Neural cell (in vitro differentiated cells): ENCODE measurements at regions not wholly inside any gene's neighbourhood (a gene's known extent, or its start where the extent isn't known, plus 50 kb on each side); places are given as distances from the start of the nearest gene placed in this dataset.

Experiments
- H2AFZ ChIP-seq: fragments of 200-600, 300-800 bp; sonication (generic), shearing (Covaris generic); 2 replicates; pipeline ENCODE4 v1.6.0; 2014; ENCODE audit warnings: low read depth, mild to moderate bottlenecking, antibody characterized with exemption, low read length, moderate library complexity
- H3F3A ChIP-seq: fragments of 200-600 bp; shearing (Covaris generic); 2 replicates; pipeline ENCODE4 v1.6.1; 2016; ENCODE audit warnings: mild to moderate bottlenecking, moderate library complexity, mixed read lengths, antibody characterized with exemption, low read length; ENCODE audit not compliant: insufficient read depth, poor library complexity, severe bottlenecking
- H3K27ac ChIP-seq: fragments of 200-600, 300-800 bp; sonication (generic), shearing (Covaris generic); 2 replicates; pipeline ENCODE4 v1.5.1; 2014; ENCODE audit warnings: mild to moderate bottlenecking, low read length, moderate library complexity
- H3K27me3 ChIP-seq: fragments of 300-800, 200-600 bp; sonication (generic), shearing (Covaris generic); 2 replicates; pipeline ENCODE4 v1.6.0; 2014; ENCODE audit warnings: mild to moderate bottlenecking, low read depth, low read length, moderate library complexity; ENCODE audit not compliant: insufficient read depth
- H3K36me3 ChIP-seq: fragments of 300-800, 200-600 bp; sonication (generic), shearing (Covaris generic); 2 replicates; pipeline ENCODE4 v1.5.1; 2014; ENCODE audit warnings: mild to moderate bottlenecking, antibody characterized with exemption, low read length, moderate library complexity; ENCODE audit not compliant: insufficient read depth
- H3K4me2 ChIP-seq: fragments of 300-800, 200-600 bp; sonication (generic), shearing (Covaris generic); 2 replicates; pipeline ENCODE4 v1.6.0; 2014; ENCODE audit warnings: mild to moderate bottlenecking, low read length
- H3K4me3 ChIP-seq: fragments of 300-800, 200-600 bp; sonication (generic), shearing (Covaris generic); 2 replicates; pipeline ENCODE4 v1.5.1; 2014; ENCODE audit warnings: mild to moderate bottlenecking, low read length, moderate library complexity
- H3K79me2 ChIP-seq: fragments of 200-600 bp; shearing (Covaris generic); replicated peaks from 2 replicates; pipeline ENCODE4 v1.6.0; 2014; ENCODE audit warnings: mild to moderate bottlenecking, low read length, moderate library complexity; ENCODE audit not compliant: insufficient read depth
- H3K9ac ChIP-seq: fragments of 300-800, 200-600 bp; sonication (generic), shearing (Covaris generic); 2 replicates; pipeline ENCODE4 v1.6.1; 2016; ENCODE audit warnings: mild to moderate bottlenecking, low read length, mixed read lengths
- H3K9me2 ChIP-seq: fragments of 200-600 bp; shearing (Covaris generic); 2 replicates; pipeline ENCODE4 v1.6.1; 2016; ENCODE audit warnings: mild to moderate bottlenecking, low read length, mixed read lengths; ENCODE audit not compliant: insufficient read depth
- H3K9me3 ChIP-seq: fragments of 200-600, 300-800 bp; sonication (generic), shearing (Covaris generic); 2 replicates; pipeline ENCODE4 v1.6.1; 2016; ENCODE audit warnings: mild to moderate bottlenecking, mixed run types, low read length, moderate library complexity, mixed read lengths
- H4K20me1 ChIP-seq: fragments of 200-600 bp; shearing (Covaris generic); 2 replicates; pipeline ENCODE4 v1.6.1; 2016; ENCODE audit warnings: mild to moderate bottlenecking, mixed run types; ENCODE audit not compliant: insufficient read depth
- EP300 ChIP-seq: fragments of 450-650 bp; conservative IDR thresholded peaks from 2 replicates; pipeline ENCODE4 v1.6.1; 2014; ENCODE audit warnings: antibody characterized with exemption, mild to moderate bottlenecking, moderate library complexity; ENCODE audit not compliant: poor library complexity, severe bottlenecking
- EZH2 ChIP-seq: fragments of 200-600, 300-800 bp; shearing (Covaris generic), sonication (generic); IDR thresholded peaks from 2 replicates; pipeline ENCODE4 v1.6.1; 2014; ENCODE audit warnings: antibody characterized with exemption, low read length, borderline replicate concordance, mild to moderate bottlenecking; ENCODE audit not compliant: insufficient read depth, poor library complexity, severe bottlenecking
- MXI1 ChIP-seq: fragments of 450-650 bp; conservative IDR thresholded peaks from 2 replicates; pipeline ENCODE4 v1.6.1; 2014; ENCODE audit warnings: antibody characterized with exemption, mild to moderate bottlenecking; ENCODE audit not compliant: poor library complexity, severe bottlenecking
- POLR2AphosphoS5 ChIP-seq: IDR thresholded peaks from 2 replicates; pipeline ENCODE4 v1.6.1; 2012
- RAD21 ChIP-seq: fragments of 450-650 bp; conservative IDR thresholded peaks from 2 replicates; pipeline ENCODE4 v1.6.1; 2014; ENCODE audit warnings: antibody characterized with exemption, mild to moderate bottlenecking, moderate library complexity
- SMC3 ChIP-seq: fragments of 450-650 bp; conservative IDR thresholded peaks from 2 replicates; pipeline ENCODE4 v1.6.1; 2014; ENCODE audit warnings: antibody characterized with exemption, mild to moderate bottlenecking, moderate library complexity; ENCODE audit not compliant: poor library complexity
- TAF1 ChIP-seq: IDR thresholded peaks from 2 replicates; pipeline ENCODE4 v1.6.1; 2012; ENCODE audit warnings: low read depth
- TF ChIP-seq, protein P1 (sequence below): IDR thresholded peaks from 2 replicates; pipeline ENCODE4 v1.6.1; 2012; ENCODE audit warnings: borderline replicate concordance
- TF ChIP-seq, protein P2 (sequence below): fragments of 450-650 bp; IDR thresholded peaks from 2 replicates; pipeline ENCODE4 v1.5.1; 2014; ENCODE audit warnings: antibody characterized with exemption, mild to moderate bottlenecking, moderate library complexity; ENCODE audit not compliant: poor library complexity, severe bottlenecking

DNA sequence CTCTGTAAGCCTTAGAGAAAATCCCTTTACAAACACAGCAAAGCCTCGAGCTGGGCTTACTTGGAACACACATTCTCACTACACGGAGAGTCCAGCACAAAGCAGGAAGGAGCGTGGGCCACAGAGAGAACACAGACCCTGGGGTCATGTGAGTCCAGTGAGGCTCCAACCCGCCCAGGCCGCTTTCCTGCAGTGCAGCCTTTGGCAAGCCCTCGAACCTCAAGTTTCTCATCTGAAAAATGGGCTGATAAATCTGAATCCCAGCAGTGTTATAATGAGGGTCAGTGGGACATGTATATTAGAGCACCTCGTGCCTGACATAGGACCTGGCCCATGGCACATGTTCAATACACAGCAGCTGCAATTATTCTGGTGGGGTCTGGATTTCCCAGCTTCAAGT is 305.5 kb upstream of the SULF2 start:
- no peaks in the 10 kb centered on the region for H3K9me3 ChIP-seq
- no peaks in the 10 kb centered on the region for H3K27me3 ChIP-seq
- TF ChIP-seq MXI1 (no peak), RAD21 (no peak), SMC3 (no peak), EP300 (no peak), TAF1 (no peak)
- no peak overlapping the region for H3K27ac ChIP-seq
- no peaks in the 10 kb centered on the region for H3K79me2 ChIP-seq
- H3K36me3 ChIP-seq = no peaks in the 10 kb centered on the region
- H3K4me3 ChIP-seq = no peak overlapping the region
- no peak overlapping the region for H2AFZ ChIP-seq
- H3K9me2 ChIP-seq = no peaks in the 10 kb centered on the region
- no peak overlapping the region for H3K9ac ChIP-seq
- no peaks in the 10 kb centered on the region for H3F3A ChIP-seq
- no peak overlapping the region for H3K4me2 ChIP-seq
- no peaks in the 10 kb centered on the region for H4K20me1 ChIP-seq

DNA sequence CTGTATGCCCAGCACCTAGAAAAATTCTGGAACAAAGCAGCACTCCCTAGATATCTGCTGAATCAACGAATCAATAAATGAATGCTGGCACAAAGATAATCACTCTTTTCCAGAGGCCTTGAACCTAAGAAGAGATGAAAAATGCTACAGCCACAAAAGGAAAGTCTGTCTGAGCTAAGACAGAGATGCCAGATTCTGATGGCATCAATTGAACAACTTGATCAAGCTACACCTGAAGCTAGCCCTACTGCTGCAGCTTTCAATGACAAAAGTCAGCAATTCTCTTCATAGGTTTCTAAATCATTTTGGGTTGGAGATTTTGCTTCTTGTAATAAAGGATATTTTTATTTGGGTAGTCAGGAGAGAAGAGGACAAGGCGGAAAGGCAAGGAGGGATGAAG is 305.0 kb upstream of the SULF2 start:
- H3K9me2 ChIP-seq = no peaks in the 10 kb centered on the region
- H3K9me3 ChIP-seq = no peaks in the 10 kb centered on the region
- no peak overlapping the region for H3K9ac ChIP-seq
- no peaks in the 10 kb centered on the region for H3F3A ChIP-seq
- no peaks in the 10 kb centered on the region for H3K79me2 ChIP-seq
- H3K27ac ChIP-seq = no peak overlapping the region
- no peaks in the 10 kb centered on the region for H3K36me3 ChIP-seq
- H3K27me3 ChIP-seq = no peaks in the 10 kb centered on the region
- H2AFZ ChIP-seq = no peak overlapping the region
- TF ChIP-seq MXI1 (no peak), POLR2AphosphoS5 (no peak), EZH2 (no peak), EP300 (no peak), SMC3 (no peak), RAD21 (no peak), TAF1 (no peak)
- TF ChIP-seq, protein P1, sequence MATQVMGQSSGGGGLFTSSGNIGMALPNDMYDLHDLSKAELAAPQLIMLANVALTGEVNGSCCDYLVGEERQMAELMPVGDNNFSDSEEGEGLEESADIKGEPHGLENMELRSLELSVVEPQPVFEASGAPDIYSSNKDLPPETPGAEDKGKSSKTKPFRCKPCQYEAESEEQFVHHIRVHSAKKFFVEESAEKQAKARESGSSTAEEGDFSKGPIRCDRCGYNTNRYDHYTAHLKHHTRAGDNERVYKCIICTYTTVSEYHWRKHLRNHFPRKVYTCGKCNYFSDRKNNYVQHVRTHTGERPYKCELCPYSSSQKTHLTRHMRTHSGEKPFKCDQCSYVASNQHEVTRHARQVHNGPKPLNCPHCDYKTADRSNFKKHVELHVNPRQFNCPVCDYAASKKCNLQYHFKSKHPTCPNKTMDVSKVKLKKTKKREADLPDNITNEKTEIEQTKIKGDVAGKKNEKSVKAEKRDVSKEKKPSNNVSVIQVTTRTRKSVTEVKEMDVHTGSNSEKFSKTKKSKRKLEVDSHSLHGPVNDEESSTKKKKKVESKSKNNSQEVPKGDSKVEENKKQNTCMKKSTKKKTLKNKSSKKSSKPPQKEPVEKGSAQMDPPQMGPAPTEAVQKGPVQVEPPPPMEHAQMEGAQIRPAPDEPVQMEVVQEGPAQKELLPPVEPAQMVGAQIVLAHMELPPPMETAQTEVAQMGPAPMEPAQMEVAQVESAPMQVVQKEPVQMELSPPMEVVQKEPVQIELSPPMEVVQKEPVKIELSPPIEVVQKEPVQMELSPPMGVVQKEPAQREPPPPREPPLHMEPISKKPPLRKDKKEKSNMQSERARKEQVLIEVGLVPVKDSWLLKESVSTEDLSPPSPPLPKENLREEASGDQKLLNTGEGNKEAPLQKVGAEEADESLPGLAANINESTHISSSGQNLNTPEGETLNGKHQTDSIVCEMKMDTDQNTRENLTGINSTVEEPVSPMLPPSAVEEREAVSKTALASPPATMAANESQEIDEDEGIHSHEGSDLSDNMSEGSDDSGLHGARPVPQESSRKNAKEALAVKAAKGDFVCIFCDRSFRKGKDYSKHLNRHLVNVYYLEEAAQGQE = no peak
- TF ChIP-seq, protein P2, sequence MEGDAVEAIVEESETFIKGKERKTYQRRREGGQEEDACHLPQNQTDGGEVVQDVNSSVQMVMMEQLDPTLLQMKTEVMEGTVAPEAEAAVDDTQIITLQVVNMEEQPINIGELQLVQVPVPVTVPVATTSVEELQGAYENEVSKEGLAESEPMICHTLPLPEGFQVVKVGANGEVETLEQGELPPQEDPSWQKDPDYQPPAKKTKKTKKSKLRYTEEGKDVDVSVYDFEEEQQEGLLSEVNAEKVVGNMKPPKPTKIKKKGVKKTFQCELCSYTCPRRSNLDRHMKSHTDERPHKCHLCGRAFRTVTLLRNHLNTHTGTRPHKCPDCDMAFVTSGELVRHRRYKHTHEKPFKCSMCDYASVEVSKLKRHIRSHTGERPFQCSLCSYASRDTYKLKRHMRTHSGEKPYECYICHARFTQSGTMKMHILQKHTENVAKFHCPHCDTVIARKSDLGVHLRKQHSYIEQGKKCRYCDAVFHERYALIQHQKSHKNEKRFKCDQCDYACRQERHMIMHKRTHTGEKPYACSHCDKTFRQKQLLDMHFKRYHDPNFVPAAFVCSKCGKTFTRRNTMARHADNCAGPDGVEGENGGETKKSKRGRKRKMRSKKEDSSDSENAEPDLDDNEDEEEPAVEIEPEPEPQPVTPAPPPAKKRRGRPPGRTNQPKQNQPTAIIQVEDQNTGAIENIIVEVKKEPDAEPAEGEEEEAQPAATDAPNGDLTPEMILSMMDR = no peak
- H4K20me1 ChIP-seq = no peaks in the 10 kb centered on the region
- no peak overlapping the region for H3K4me3 ChIP-seq
- no peak overlapping the region for H3K4me2 ChIP-seq
